ENCODE measurements at regions not wholly inside any gene's neighbourhood (a gene's known extent, or its start where the extent isn't known, plus 50 kb on each side); places are given as distances from the start of the nearest gene placed in this dataset.

- no peak overlapping the region for H2AFZ ChIP-seq (ENCODE audit: control insufficient read depth, low read length)
- DNase-seq (ENCODE audit: low read depth, low spot score) (no peak), FAIRE-seq (no peak)
- H3K36me3 ChIP-seq (ENCODE audit: control insufficient read depth in 2 of 2, extremely low read depth in 1 of 2, insufficient read depth in 2 of 2, low read length in 2 of 2) = no peaks in the 10 kb centered on the region
- TF ChIP-seq CTCF (optimal IDR thresholded peaks at IDR 0.05 in 1 of 3, IDR thresholded peaks at IDR 0.05 in 1 of 3, conservative IDR thresholded peaks at IDR 0.05 in 1 of 3; ENCODE audit: extremely low read depth in 1 of 3, insufficient read depth in 2 of 3, low read length in 3 of 3) (no peak), EZH2 (IDR thresholded peaks at IDR 0.05; ENCODE audit: low read length) (no peak)
- no peaks in the 10 kb centered on the region for H4K20me1 ChIP-seq (ENCODE audit: control insufficient read depth, extremely low read depth, insufficient read depth, low read length)
- no peaks in the 10 kb centered on the region for H3K79me2 ChIP-seq (ENCODE audit: control insufficient read depth, insufficient read depth, low read length)
- peaks cover 5% of the 10 kb centered on the region for H3K27me3 ChIP-seq (ENCODE audit: control insufficient read depth, extremely low read depth, insufficient read depth, low read length)
- no peaks in the 10 kb centered on the region for H3K9me1 ChIP-seq (ENCODE audit: control insufficient read depth, extremely low read depth, insufficient read depth, low read length)
- H3K4me3 ChIP-seq (ENCODE audit: control insufficient read depth in 2 of 3, extremely low read depth in 1 of 3, insufficient read depth in 2 of 3, low read depth in 1 of 3, low read length in 3 of 3) = no peak overlapping the region
- no peak overlapping the region for H3K9ac ChIP-seq (ENCODE audit: control insufficient read depth, extremely low read depth, insufficient read depth, low read length)
- dilution Hi-C loops (cut with MboI; ENCODE audit: extremely low pct_ligation_motif_present, low sequenced_read_pairs) = no loop called here
- no peak overlapping the region for H3K4me2 ChIP-seq (ENCODE audit: control insufficient read depth, extremely low read depth, insufficient read depth, low read depth, low read length)
- H3K27ac ChIP-seq (ENCODE audit: control insufficient read depth, insufficient read depth, low read length) = no peak overlapping the region
- peaks cover 3% of the 10 kb centered on the region for H3K9me3 ChIP-seq (ENCODE audit: control insufficient read depth, low read depth, low read length)
- no peaks in the 10 kb centered on the region for H3K4me1 ChIP-seq (ENCODE audit: control insufficient read depth, extremely low read depth, insufficient read depth, low read length)
Observed at GRCh38 chr22:27654546-27655445, 146.8 kb downstream of the MN1 start.

GRCh38 chr22:27655582-27656185, 145.9 kb downstream of the MN1 start:
- Histone ChIP-seq H3K36me3 (ENCODE audit: control insufficient read depth in 2 of 2, extremely low read depth in 1 of 2, insufficient read depth in 2 of 2, low read length in 2 of 2) (no peaks in the 10 kb centered on the region), H3K9me1 (ENCODE audit: control insufficient read depth, extremely low read depth, insufficient read depth, low read length) (no peaks in the 10 kb centered on the region), H3K9me3 (ENCODE audit: control insufficient read depth, low read depth, low read length) (peaks cover 3% of the 10 kb centered on the region), H3K9ac (ENCODE audit: control insufficient read depth, extremely low read depth, insufficient read depth, low read length) (no peak overlapping the region), H3K79me2 (ENCODE audit: control insufficient read depth, insufficient read depth, low read length) (no peaks in the 10 kb centered on the region), H3K4me1 (ENCODE audit: control insufficient read depth, extremely low read depth, insufficient read depth, low read length) (no peaks in the 10 kb centered on the region), H4K20me1 (ENCODE audit: control insufficient read depth, extremely low read depth, insufficient read depth, low read length) (no peaks in the 10 kb centered on the region), H3K27me3 (ENCODE audit: control insufficient read depth, extremely low read depth, insufficient read depth, low read length) (peaks cover 5% of the 10 kb centered on the region), H3K27ac (ENCODE audit: control insufficient read depth, insufficient read depth, low read length) (no peak overlapping the region), H3K4me3 (ENCODE audit: control insufficient read depth in 2 of 3, extremely low read depth in 1 of 3, insufficient read depth in 2 of 3, low read depth in 1 of 3, low read length in 3 of 3) (no peak overlapping the region), H3K4me2 (ENCODE audit: control insufficient read depth, extremely low read depth, insufficient read depth, low read depth, low read length) (no peak overlapping the region), H2AFZ (ENCODE audit: control insufficient read depth, low read length) (no peak overlapping the region)
- FAIRE-seq = no peak
- dilution Hi-C loops (cut with MboI; ENCODE audit: extremely low pct_ligation_motif_present, low sequenced_read_pairs) = no loop called here
- DNase-seq (ENCODE audit: low read depth, low spot score) = no peak
- TF ChIP-seq EZH2 (IDR thresholded peaks at IDR 0.05; ENCODE audit: low read length) = no peak
- no peak for TF ChIP-seq CTCF (optimal IDR thresholded peaks at IDR 0.05 in 1 of 3, IDR thresholded peaks at IDR 0.05 in 1 of 3, conservative IDR thresholded peaks at IDR 0.05 in 1 of 3; ENCODE audit: extremely low read depth in 1 of 3, insufficient read depth in 2 of 3, low read length in 3 of 3)

All from keratinocyte (primary cell).